B cell (primary cell): ENCODE measurements at regions not wholly inside any gene's neighbourhood (a gene's known extent, or its start where the extent isn't known, plus 50 kb on each side); places are given as distances from the start of the nearest gene placed in this dataset.

Experiments
- CTCF ChIP-seq: fragments of 200-600 bp; IDR thresholded peaks from one replicate; pipeline ENCODE4 v1.8.0; 2022; ENCODE audit warnings: antibody characterized with exemption, mild to moderate bottlenecking
- EZH2 ChIP-seq: IDR thresholded peaks from 2 replicates; pipeline ENCODE4 v1.6.1; 2012; ENCODE audit warnings: borderline replicate concordance, low read depth, mild to moderate bottlenecking, moderate library complexity, low read length; ENCODE audit not compliant: insufficient read depth, poor library complexity, severe bottlenecking

GRCh38 chr4:17112292-17112659 lies 213.8 kb upstream of the LDB2 start:
- TF ChIP-seq CTCF (no peak), EZH2 (no peak)
